HG03060 (cell line): ENCODE measurements at regions not wholly inside any gene's neighbourhood (a gene's known extent, or its start where the extent isn't known, plus 50 kb on each side); places are given as distances from the start of the nearest gene placed in this dataset.
"Not testable (repeated sequence)": the region's sequence is repeated elsewhere in the genome, so short reads cannot be mapped to it uniquely, and the experiment has no call there.

Source experiments
- ATAC-seq: cut with Tn5 transposase; IDR thresholded peaks from one replicate; pipeline ENCODE4 v1.9.1; 2021; ENCODE audit warnings: low read depth, moderate number of reproducible peaks; ENCODE audit not compliant: unreplicated experiment

- no peak for ATAC-seq
Observed at GRCh38 chr7:41438705-41439514, 264.0 kb downstream of the INHBA start.

GRCh38 chr7:41437257-41438196, 265.4 kb downstream of the INHBA start:
- ATAC-seq: no peak

GRCh38 chr7:41436139-41436538, 266.8 kb downstream of the INHBA start:
- ATAC-seq: no peak

GRCh38 chr7:41435020-41435419, 267.9 kb downstream of the INHBA start:
- ATAC-seq: not testable (repeated sequence)

GRCh38 chr7:41431671-41432070, 271.2 kb downstream of the INHBA start:
- ATAC-seq: no peak

- no peak for ATAC-seq
Observed at GRCh38 chr7:41428381-41428780, 274.5 kb downstream of the INHBA start.

GRCh38 chr7:41425926-41426325, 277.0 kb downstream of the INHBA start:
- no peak for ATAC-seq

GRCh38 chr7:41421056-41421455, 281.8 kb downstream of the INHBA start:
- no peak for ATAC-seq

- no peak for ATAC-seq
Observed at GRCh38 chr7:41420421-41420820, 282.5 kb downstream of the INHBA start.

- ATAC-seq: no peak
Observed at GRCh38 chr7:41418337-41418736, 284.6 kb downstream of the INHBA start.

- ATAC-seq: no peak
Observed at GRCh38 chr7:41416208-41416595, 286.7 kb downstream of the INHBA start.

GRCh38 chr7:41415471-41416207, 287.3 kb downstream of the INHBA start:
- no peak for ATAC-seq

GRCh38 chr7:41415051-41415450, 287.8 kb downstream of the INHBA start:
- ATAC-seq: no peak

GRCh38 chr7:41404375-41405074, 298.4 kb downstream of the INHBA start:
- no peak for ATAC-seq

GRCh38 chr7:41403291-41403690, 299.6 kb downstream of the INHBA start:
- no peak for ATAC-seq

- no peak for ATAC-seq
Observed at GRCh38 chr7:41401833-41402232, 301.1 kb downstream of the INHBA start.

GRCh38 chr7:41399171-41399570, 303.7 kb downstream of the INHBA start:
- ATAC-seq: no peak

- ATAC-seq: no peak
Observed at GRCh38 chr7:41391818-41392217, 311.1 kb downstream of the INHBA start.

- not testable (repeated sequence) for ATAC-seq
Observed at GRCh38 chr7:41388933-41389332, 314.0 kb downstream of the INHBA start.

GRCh38 chr7:41385996-41386395, 316.9 kb downstream of the INHBA start:
- no peak for ATAC-seq
